DND-41 (cell line): ENCODE measurements at regions not wholly inside any gene's neighbourhood (a gene's known extent, or its start where the extent isn't known, plus 50 kb on each side); places are given as distances from the start of the nearest gene placed in this dataset.

Source experiments
- ATAC-seq: fragments of 200-7000 bp; cut with Tn5 transposase; 3 replicates; pipeline ENCODE4 v1.9.1; 2021; ENCODE audit warnings: low read depth; ENCODE audit not compliant: insufficient read depth
- DNase-seq: peaks from one replicate; pipeline ENCODE4 v3.0.0-alpha.2; 2020
- H2AFZ ChIP-seq: 2 replicates; pipeline ENCODE4 v1.6.0; 2012; ENCODE audit warnings: low read depth, low read length
- H3K27ac ChIP-seq: 2 replicates; pipeline ENCODE4 v1.5.1; 2012; ENCODE audit warnings: low read length, inconsistent platforms
- H3K27me3 ChIP-seq: fragments of 200-600 bp; sonication (generic); 2 replicates; pipeline ENCODE4 v1.6.0; 2012; ENCODE audit warnings: low read length, mild to moderate bottlenecking, inconsistent platforms; ENCODE audit not compliant: insufficient read depth, poor library complexity
- H3K36me3 ChIP-seq: 2 replicates; pipeline ENCODE4 v1.5.1; 2012; ENCODE audit warnings: low read length, inconsistent platforms; ENCODE audit not compliant: insufficient read depth
- H3K4me1 ChIP-seq: 2 replicates; pipeline ENCODE4 v1.5.1; 2012; ENCODE audit warnings: mild to moderate bottlenecking, low read length; ENCODE audit not compliant: insufficient read depth
- H3K4me2 ChIP-seq: 2 replicates; pipeline ENCODE4 v1.6.0; 2012; ENCODE audit warnings: mild to moderate bottlenecking, moderate library complexity, low read length, inconsistent platforms; ENCODE audit not compliant: insufficient read depth
- H3K4me3 ChIP-seq, 2 experiments: fragments of 200-600 bp in 1 of 2; shearing (Covaris generic) in 1 of 2; 2 replicates each; pipeline ENCODE4 v1.5.1; 2012 to 2016; ENCODE audit warnings: inconsistent platforms in 2 of 2, low read length in 2 of 2, mild to moderate bottlenecking in 2 of 2, low read depth in 1 of 2, moderate library complexity in 1 of 2
- H3K79me2 ChIP-seq: 2 replicates; pipeline ENCODE4 v1.6.0; 2012; ENCODE audit warnings: low read length, inconsistent platforms; ENCODE audit not compliant: insufficient read depth
- H3K9ac ChIP-seq: 2 replicates; pipeline ENCODE4 v1.6.0; 2012; ENCODE audit warnings: low read depth, mild to moderate bottlenecking, inconsistent platforms, low read length, moderate library complexity
- H3K9me3 ChIP-seq: 2 replicates; pipeline ENCODE4 v1.5.1; 2012; ENCODE audit warnings: low read length, moderate library complexity, mild to moderate bottlenecking, inconsistent platforms; ENCODE audit not compliant: insufficient read depth, severe bottlenecking
- H4K20me1 ChIP-seq: 2 replicates; pipeline ENCODE4 v1.6.0; 2012; ENCODE audit warnings: low read length; ENCODE audit not compliant: insufficient read depth
- CTCF ChIP-seq: IDR thresholded peaks from 2 replicates; pipeline ENCODE4 v1.5.1; 2012; ENCODE audit warnings: borderline replicate concordance, low read length, moderate library complexity, mild to moderate bottlenecking; ENCODE audit not compliant: poor library complexity, severe bottlenecking; ENCODE audit errors: extremely low read depth
- EZH2 ChIP-seq: IDR thresholded peaks from 3 replicates; pipeline ENCODE4 v1.6.1; 2012; ENCODE audit warnings: borderline replicate concordance, low read depth, mild to moderate bottlenecking, moderate library complexity, low read length, inconsistent platforms; ENCODE audit not compliant: severe bottlenecking

- Histone ChIP-seq H4K20me1 (no peaks in the 10 kb centered on the region), H3K27ac (no peak overlapping the region), H3K36me3 (no peaks in the 10 kb centered on the region), H3K4me3 (no peak overlapping the region), H3K4me1 (no peaks in the 10 kb centered on the region), H3K9ac (no peak overlapping the region), H2AFZ (no peak overlapping the region), H3K4me2 (no peak overlapping the region), H3K9me3 (no peaks in the 10 kb centered on the region), H3K27me3 (no peaks in the 10 kb centered on the region), H3K79me2 (no peaks in the 10 kb centered on the region)
- TF ChIP-seq EZH2 (no peak), CTCF (no peak)
- ATAC-seq (no peak), DNase-seq (no peak)
These were observed 339.7 kb upstream of the HS3ST1 start for GRCh38 chr4:11768251-11768972.

GRCh38 chr4:11765849-11766453 lies 337.3 kb upstream of the HS3ST1 start:
- TF ChIP-seq CTCF = peak; percentile 65
- no peak for TF ChIP-seq EZH2
- Histone ChIP-seq H3K27me3 (no peaks in the 10 kb centered on the region), H3K79me2 (no peaks in the 10 kb centered on the region), H3K4me3 (no peak overlapping the region), H3K27ac (no peak overlapping the region), H3K9ac (no peak overlapping the region), H3K4me1 (no peaks in the 10 kb centered on the region), H4K20me1 (no peaks in the 10 kb centered on the region), H3K36me3 (no peaks in the 10 kb centered on the region), H2AFZ (no peak overlapping the region), H3K9me3 (no peaks in the 10 kb centered on the region), H3K4me2 (no peak overlapping the region)
- peak; percentile 61; the same call in 1 of the 3 replicates for ATAC-seq
- peak; percentile 10 for DNase-seq

- H3K4me2 ChIP-seq = no peak overlapping the region
- DNase-seq (no peak), ATAC-seq (no peak)
- no peaks in the 10 kb centered on the region for H4K20me1 ChIP-seq
- TF ChIP-seq CTCF = no peak
- no peak for TF ChIP-seq EZH2
- no peak overlapping the region for H3K27ac ChIP-seq
- H2AFZ ChIP-seq = no peak overlapping the region
- no peaks in the 10 kb centered on the region for H3K27me3 ChIP-seq
- H3K79me2 ChIP-seq = no peaks in the 10 kb centered on the region
- H3K36me3 ChIP-seq = no peaks in the 10 kb centered on the region
- no peaks in the 10 kb centered on the region for H3K9me3 ChIP-seq
- H3K4me3 ChIP-seq = no peak overlapping the region
- H3K4me1 ChIP-seq = no peaks in the 10 kb centered on the region
- H3K9ac ChIP-seq = no peak overlapping the region
These were observed 319.6 kb upstream of the HS3ST1 start for GRCh38 chr4:11748164-11748872.
